HepG2 (cell line): ENCODE measurements at regions not wholly inside any gene's neighbourhood (a gene's known extent, or its start where the extent isn't known, plus 50 kb on each side); places are given as distances from the start of the nearest gene placed in this dataset.

ENCODE experiments used
- ATAC-seq: fragments of 200-7000 bp; cut with Tn5 transposase; 3 replicates; pipeline ENCODE4 v1.9.1; 2020; ENCODE audit warnings: mild to moderate bottlenecking, moderate library complexity
- BruUV-seq: library from RNA; stranded (reverse); fragments of 400-500 nt; replicated peaks from 2 replicates; lab custom pipeline; 2021; lab: Mats Ljungman, UMichigan
- CTCF ChIA-PET: fragments of 300-600 bp; formaldehyde crosslinking; extraction: SDS; loops from one replicate; lab custom pipeline; 2021; ENCODE audit warnings: low total read pairs, inconsistent platforms, low intra/inter-chr PET ratio; lab: Yijun Ruan, JAX
- POLR2A ChIA-PET: fragments of 350-600 bp; sonication (Branson Sonifier 250); formaldehyde crosslinking; loops from one replicate; lab custom pipeline; 2020; ENCODE audit warnings: antibody characterized with exemption, inconsistent platforms; lab: Yijun Ruan, JAX
- DNase-seq: peaks from one replicate; pipeline ENCODE4 v3.0.0-alpha.2; 2015; ENCODE audit warnings: low spot score
- FAIRE-seq: peaks from 3 replicates; lab custom pipeline; 2011; peaks lifted over from hg19 to GRCh38; lab: Jason Lieb, UNC
- H2AFZ ChIP-seq: one replicate; pipeline ENCODE4 v1.6.1; 2011; ENCODE audit warnings: low read length, inconsistent platforms
- H3K27ac ChIP-seq: fragments of 300-600 bp; 3 replicates; pipeline ENCODE4 v1.8.0; 2011; ENCODE audit warnings: mixed run types, mild to moderate bottlenecking, mixed read lengths, low read length, inconsistent platforms; ENCODE audit not compliant: insufficient read depth; ENCODE audit errors: extremely low read length
- H3K27me3 ChIP-seq, 2 experiments: fragments of 200-600 bp in 1 of 2; 2 replicates in 1 of 2; 3 replicates in 1 of 2; pipeline versions ENCODE4 v1.6.0 to v1.8.0; 2011; ENCODE audit warnings: low read length in 2 of 2, mild to moderate bottlenecking in 2 of 2, moderate library complexity in 2 of 2, inconsistent platforms in 1 of 2; ENCODE audit not compliant: insufficient read depth in 2 of 2, control insufficient read depth in 1 of 2
- H3K36me3 ChIP-seq, 2 experiments: fragments of 200-600 bp in 1 of 2; replicated peaks in 1 of 2; 2 replicates in 1 of 2; 3 replicates in 1 of 2; pipeline versions ENCODE4 v1.5.1 to v1.8.0; 2011; ENCODE audit warnings: low read length in 2 of 2, inconsistent platforms in 1 of 2; ENCODE audit not compliant: insufficient read depth in 2 of 2, control insufficient read depth in 1 of 2
- H3K4me1 ChIP-seq: 2 replicates; pipeline ENCODE4 v1.5.1; 2012; ENCODE audit warnings: low read length, inconsistent platforms; ENCODE audit not compliant: insufficient read depth
- H3K4me2 ChIP-seq: 2 replicates; pipeline ENCODE4 v1.6.0; 2011; ENCODE audit warnings: low read depth, low read length, inconsistent platforms
- H3K4me3 ChIP-seq, 3 experiments: fragments of 200-600 bp in 1 of 3; sonication (generic), shearing (Covaris generic) in 1 of 3; replicated peaks in 1 of 3; 2 replicates each; pipeline ENCODE4 v1.5.1; 2011 to 2016; ENCODE audit warnings: low read length in 3 of 3, inconsistent platforms in 2 of 3, low read depth in 2 of 3, mild to moderate bottlenecking in 2 of 3, control low read depth in 1 of 3, mixed read lengths in 1 of 3; ENCODE audit not compliant: insufficient read depth in 1 of 3
- H3K79me2 ChIP-seq: one replicate; pipeline ENCODE4 v1.6.1; 2011; ENCODE audit warnings: low read length, inconsistent platforms; ENCODE audit not compliant: insufficient read depth
- H3K9ac ChIP-seq: 2 replicates; pipeline ENCODE4 v1.6.0; 2011; ENCODE audit warnings: mild to moderate bottlenecking, low read depth, low read length, inconsistent platforms; ENCODE audit not compliant: insufficient read depth
- H3K9me3 ChIP-seq: 2 replicates; pipeline ENCODE4 v1.5.1; 2012; ENCODE audit warnings: mild to moderate bottlenecking, low read length
- H4K20me1 ChIP-seq: 2 replicates; pipeline ENCODE4 v1.6.0; 2011; ENCODE audit warnings: inconsistent platforms, mild to moderate bottlenecking, low read length, moderate library complexity; ENCODE audit not compliant: insufficient read depth
- MZF1 ChIP-seq: sonication (generic); formaldehyde crosslinking; IDR thresholded peaks from 2 replicates; pipeline ENCODE4 v1.8.1; 2023; ENCODE audit warnings: mild to moderate bottlenecking, missing genetic modification reagents, borderline replicate concordance
- ZNF281 ChIP-seq: sonication (generic); formaldehyde crosslinking; IDR thresholded peaks from 2 replicates; pipeline ENCODE4 v1.4.0; 2020; ENCODE audit warnings: missing genetic modification reagents, borderline replicate concordance
- WGBS: methylation state at CpG from one replicate; pipeline ENCODE4 v1.1.6; 2017; ENCODE audit warnings: low lambda C conversion rate; 5-methylcytosine and 5-hydroxymethylcytosine counted together
- in situ Hi-C: cut with HindIII; loops from 2 replicates; pipeline ENCODE4 v1.10.0; 2017; ENCODE audit warnings: low pct_unique_long_range_greater_than_20kb; ENCODE audit not compliant: extremely low pct_ligation_motif_present
- intact Hi-C: fragments of 100-400 bp; cut with micrococcal nuclease; formaldehyde crosslinking; loops from one replicate; pipeline ENCODE4 v1.10.0; 2022; ENCODE audit not compliant: unreplicated experiment
- TF ChIP-seq, protein P1 (sequence below): IDR thresholded peaks from 2 replicates; pipeline ENCODE4 v1.6.1; 2016; ENCODE audit warnings: missing genetic modification reagents, missing compliant biosample characterization

GRCh38 chr16:86952769-86953168 lies 364.4 kb downstream of the C16orf95 start (continued):
- TF ChIP-seq, protein P1, sequence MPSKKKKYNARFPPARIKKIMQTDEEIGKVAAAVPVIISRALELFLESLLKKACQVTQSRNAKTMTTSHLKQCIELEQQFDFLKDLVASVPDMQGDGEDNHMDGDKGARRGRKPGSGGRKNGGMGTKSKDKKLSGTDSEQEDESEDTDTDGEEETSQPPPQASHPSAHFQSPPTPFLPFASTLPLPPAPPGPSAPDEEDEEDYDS (CRISPR knock-in tag): no peak

GRCh38 chr16:86953631-86954391 lies 363.4 kb downstream of the C16orf95 start:
- H3K36me3 ChIP-seq: no peaks in the 10 kb centered on the region
- H3K27me3 ChIP-seq: peaks cover 8 to 9% of the 10 kb centered on the region in 2 experiments; a peak in 3 of 5 replicates
- no peak overlapping the region for H2AFZ ChIP-seq
- H3K9ac ChIP-seq: no peak overlapping the region
- ChIA-PET POLR2A (no interaction called here), CTCF (no interaction called here)
- no peak overlapping the region for H3K27ac ChIP-seq
- no peak overlapping the region for H3K4me2 ChIP-seq
- FAIRE-seq (no peak), ATAC-seq (no peak), DNase-seq (no peak)
- 37% methylated on average over 22 of the region's 29 CpGs for WGBS
- in situ Hi-C loops (no loop called here), intact Hi-C loops (no loop called here)
- no peaks in the 10 kb centered on the region for H3K79me2 ChIP-seq
- no peak overlapping the region for H3K4me3 ChIP-seq
- no TSS peak for BruUV-seq
- TF ChIP-seq MZF1: no peak
- peak; percentile 34; the same call in 1 of the 2 replicates for TF ChIP-seq ZNF281
- H4K20me1 ChIP-seq: no peaks in the 10 kb centered on the region
- no peaks in the 10 kb centered on the region for H3K4me1 ChIP-seq
- H3K9me3 ChIP-seq: no peaks in the 10 kb centered on the region
